SK-N-SH (cell line): ENCODE measurements at regions not wholly inside any gene's neighbourhood (a gene's known extent, or its start where the extent isn't known, plus 50 kb on each side); places are given as distances from the start of the nearest gene placed in this dataset.

Source experiments
- CTCF ChIA-PET: fragments of 300-600, 350-600 bp; formaldehyde crosslinking; extraction: SDS; loops from one replicate; lab custom pipeline; 2021; lab: Yijun Ruan, JAX
- POLR2A ChIA-PET: fragments of 350-600 bp; sonication (Branson Sonifier 250); formaldehyde crosslinking; extraction: SDS; loops from one replicate; lab custom pipeline; 2020; ENCODE audit warnings: antibody characterized with exemption, inconsistent platforms; lab: Yijun Ruan, JAX
- DNase-seq: peaks from one replicate; pipeline ENCODE4 v3.0.0; 2012
- H2AFZ ChIP-seq: fragments of 200-600 bp; sonication (generic); 2 replicates; pipeline ENCODE4 v1.8.1; 2016; ENCODE audit warnings: antibody characterized with exemption, mild to moderate bottlenecking, low read depth
- H3F3A ChIP-seq: fragments of 200-600 bp; sonication (generic); replicated peaks from 2 replicates; pipeline ENCODE3; 2016; ENCODE audit warnings: antibody characterized with exemption, mild to moderate bottlenecking; ENCODE audit not compliant: insufficient read depth
- H3K27ac ChIP-seq, 2 experiments: fragments of 200-500 bp in 1 of 2; fragments of 200-600 bp in 1 of 2; sonication (Bioruptor generic) in 1 of 2; sonication (generic), shearing (Covaris generic) in 1 of 2; 2 replicates each; pipeline versions ENCODE4 v1.5.1 to v1.6.1; 2014 to 2016; ENCODE audit warnings: low read depth in 2 of 2, inconsistent platforms in 1 of 2, low read length in 1 of 2, mild to moderate bottlenecking in 1 of 2, mixed read lengths in 1 of 2
- H3K27me3 ChIP-seq: fragments of 200-600 bp; sonication (generic), shearing (Covaris generic); 2 replicates; pipeline ENCODE4 v1.6.1; 2016; ENCODE audit warnings: mixed run types; ENCODE audit not compliant: insufficient read depth
- H3K36me3 ChIP-seq, 2 experiments: fragments of 200-500 bp in 1 of 2; fragments of 200-600 bp in 1 of 2; sonication (Bioruptor generic) in 1 of 2; sonication (generic) in 1 of 2; replicated peaks in 1 of 2; 2 replicates each; pipeline versions ENCODE3 to v1.5.1; 2014 to 2016; ENCODE audit warnings: low read length in 1 of 2, mild to moderate bottlenecking in 1 of 2; ENCODE audit not compliant: insufficient read depth in 2 of 2, control insufficient read depth in 1 of 2
- H3K4me1 ChIP-seq, 2 experiments: fragments of 200-500 bp in 1 of 2; fragments of 200-600 bp in 1 of 2; sonication (Bioruptor generic) in 1 of 2; sonication (generic), shearing (Covaris generic) in 1 of 2; 2 replicates each; pipeline versions ENCODE4 v1.5.1 to v1.6.1; 2014 to 2016; ENCODE audit warnings: low read depth in 1 of 2, low read length in 1 of 2, mixed run types in 1 of 2; ENCODE audit not compliant: insufficient read depth in 2 of 2, control insufficient read depth in 1 of 2
- H3K4me2 ChIP-seq: fragments of 200-600 bp; sonication (generic), shearing (Covaris generic); 2 replicates; pipeline ENCODE4 v1.6.1; 2017; ENCODE audit warnings: mixed run types
- H3K4me3 ChIP-seq, 2 experiments: fragments of 200-500 bp in 1 of 2; fragments of 200-600 bp in 1 of 2; sonication (Bioruptor generic) in 1 of 2; sonication (generic), shearing (Covaris generic) in 1 of 2; 2 replicates each; pipeline versions ENCODE4 v1.5.1 to v1.8.1; 2014 to 2016; ENCODE audit warnings: low read depth in 2 of 2, inconsistent platforms in 1 of 2, low read length in 1 of 2, mild to moderate bottlenecking in 1 of 2, mixed read lengths in 1 of 2, moderate library complexity in 1 of 2
- H3K79me2 ChIP-seq: fragments of 200-600 bp; sonication (generic); 2 replicates; pipeline ENCODE4 v1.8.1; 2017; ENCODE audit warnings: mild to moderate bottlenecking; ENCODE audit not compliant: insufficient read depth
- H3K9ac ChIP-seq: fragments of 200-600 bp; sonication (generic); 2 replicates; pipeline ENCODE4 v1.6.1; 2017; ENCODE audit warnings: mixed run types
- H3K9me2 ChIP-seq: fragments of 200-600 bp; sonication (generic); 2 replicates; pipeline ENCODE4 v1.6.1; 2017; ENCODE audit warnings: mixed run types
- H3K9me3 ChIP-seq: fragments of 200-600 bp; sonication (generic); 2 replicates; pipeline ENCODE4 v1.6.1; 2017; ENCODE audit warnings: mixed run types, mild to moderate bottlenecking, moderate library complexity
- H4K20me1 ChIP-seq: fragments of 200-600 bp; sonication (generic); 2 replicates; pipeline ENCODE4 v1.6.1; 2017; ENCODE audit warnings: mild to moderate bottlenecking, mixed run types; ENCODE audit not compliant: insufficient read depth
- EP300 ChIP-seq, 2 experiments: IDR thresholded peaks; 2 replicates each; pipeline versions ENCODE4 v1.4.0 to v1.6.1; 2012; ENCODE audit warnings: borderline replicate concordance in 1 of 2, low read depth in 1 of 2, low read length in 1 of 2
- EZH2phosphoT487 ChIP-seq: fragments of 200-600 bp; sonication (generic); IDR thresholded peaks from 2 replicates; pipeline ENCODE4 v1.6.1; 2017; ENCODE audit warnings: low read depth, mixed run types, mild to moderate bottlenecking, antibody characterized with exemption, moderate library complexity, borderline replicate concordance
- FOSL2 ChIP-seq: IDR thresholded peaks from 2 replicates; pipeline ENCODE4 v1.4.0; 2012; ENCODE audit warnings: low read depth, mild to moderate bottlenecking, moderate library complexity, borderline replicate concordance
- FOXJ3 ChIP-seq: sonication (generic); formaldehyde crosslinking; IDR thresholded peaks from 2 replicates; pipeline ENCODE4 v1.5.1; 2020; ENCODE audit warnings: mild to moderate bottlenecking, missing genetic modification reagents
- FOXM1 ChIP-seq: IDR thresholded peaks from 2 replicates; pipeline ENCODE4 v1.4.0; 2012; ENCODE audit warnings: low read depth, mild to moderate bottlenecking
- IRF3 ChIP-seq: fragments of 150-350 bp; IDR thresholded peaks from 2 replicates; pipeline ENCODE4 v1.6.1; 2016; ENCODE audit warnings: mild to moderate bottlenecking, low read depth, low read length
- MAX ChIP-seq: IDR thresholded peaks from 2 replicates; pipeline ENCODE4 v1.4.0; 2012; ENCODE audit warnings: low read depth
- MEF2A ChIP-seq: IDR thresholded peaks from 2 replicates; pipeline ENCODE4 v1.4.0; 2012; ENCODE audit warnings: low read depth, borderline replicate concordance
- MXI1 ChIP-seq: IDR thresholded peaks from 2 replicates; pipeline ENCODE4 v1.6.1; 2012; ENCODE audit warnings: mild to moderate bottlenecking, low read depth, low read length, improper control_type of control experiment
- NRF1 ChIP-seq: IDR thresholded peaks from 2 replicates; pipeline ENCODE4 v1.6.1; 2012; ENCODE audit warnings: low read depth, mild to moderate bottlenecking, low read length
- PBX3 ChIP-seq: IDR thresholded peaks from 2 replicates; pipeline ENCODE4; 2012
- POLR2AphosphoS5 ChIP-seq: IDR thresholded peaks from 2 replicates; pipeline ENCODE4 v1.6.1; 2012; ENCODE audit warnings: low read depth, low read length
- RAD21 ChIP-seq: IDR thresholded peaks from 2 replicates; pipeline ENCODE4 v1.6.1; 2012; ENCODE audit warnings: mild to moderate bottlenecking, low read length
- RCOR1 ChIP-seq: fragments of 150-350 bp; IDR thresholded peaks from 2 replicates; pipeline ENCODE4 v1.6.1; 2017; ENCODE audit warnings: antibody characterized with exemption, low read length
- SMC3 ChIP-seq: IDR thresholded peaks from 2 replicates; pipeline ENCODE4 v1.6.1; 2012; ENCODE audit warnings: low read depth, low read length, improper control_type of control experiment
- TAF1 ChIP-seq: IDR thresholded peaks from 2 replicates; pipeline ENCODE4 v1.6.1; 2012; ENCODE audit warnings: low read depth, mild to moderate bottlenecking, low read length, moderate library complexity, borderline replicate concordance
- TEAD4 ChIP-seq: IDR thresholded peaks from 2 replicates; pipeline ENCODE4 v1.4.0; 2012; ENCODE audit warnings: mild to moderate bottlenecking, borderline replicate concordance; ENCODE audit not compliant: insufficient read depth
- USF1 ChIP-seq: IDR thresholded peaks from 2 replicates; pipeline ENCODE4 v1.4.0; 2012; ENCODE audit warnings: low read depth, borderline replicate concordance
- YY1 ChIP-seq: IDR thresholded peaks from 2 replicates; pipeline ENCODE4 v1.4.0; 2012; ENCODE audit warnings: low read depth, mild to moderate bottlenecking
- WGBS: methylation state at CpG from one replicate; pipeline ENCODE4 v1.1.6; 2017; ENCODE audit warnings: low lambda C conversion rate; 5-methylcytosine and 5-hydroxymethylcytosine counted together

GRCh38 chr6:77368660-77369313 lies 94.5 kb downstream of the HTR1B start:
- Histone ChIP-seq H3F3A (no peaks in the 10 kb centered on the region), H3K4me2 (peak overlapping the region; percentile 33; the same call in 1 of the 2 replicates), H3K27me3 (no peaks in the 10 kb centered on the region), H3K36me3 (no peaks in the 10 kb centered on the region), H3K9me3 (no peaks in the 10 kb centered on the region), H3K4me1 (no peaks in the 10 kb centered on the region), H2AFZ (peak overlapping the region; percentile 59), H3K27ac (peak overlapping the region in 1 of 2 experiments; percentile 34; a peak in 2 of 4 replicates), H3K4me3 (peak overlapping the region; percentile 44 to 54; a peak in 3 of 4 replicates), H3K9me2 (no peaks in the 10 kb centered on the region), H4K20me1 (no peaks in the 10 kb centered on the region), H3K79me2 (no peaks in the 10 kb centered on the region), H3K9ac (peak overlapping the region; percentile 35; the same call in 1 of the 2 replicates)
- WGBS, result 43% methylated on average over 18 of the region's 20 CpGs
- CTCF ChIA-PET, result no interaction called here
- no peak for DNase-seq
- no peak for TF ChIP-seq USF1
- no peak for TF ChIP-seq NRF1
- no peak for TF ChIP-seq SMC3
- no peak for TF ChIP-seq FOXJ3 (CRISPR knock-in tag)
- no peak for TF ChIP-seq MAX
- TF ChIP-seq POLR2AphosphoS5, result no peak
- no peak for TF ChIP-seq PBX3
- TF ChIP-seq IRF3, result no peak
- no peak for TF ChIP-seq MEF2A
- TF ChIP-seq TAF1, result no peak
- no peak for TF ChIP-seq TEAD4
- TF ChIP-seq YY1, result no peak
- no peak for TF ChIP-seq MXI1
- TF ChIP-seq RCOR1, result no peak
- TF ChIP-seq RAD21, result no peak
- no peak for TF ChIP-seq EZH2phosphoT487
- no peak for TF ChIP-seq FOXM1
- no peak for TF ChIP-seq EP300 (IDR thresholded peaks at IDR 0.05; ENCODE audit: borderline replicate concordance in 1 of 2, low read depth in 1 of 2, low read length in 1 of 2)
- TF ChIP-seq FOSL2, result no peak
- POLR2A ChIA-PET, result no interaction called here
